NT2/D1 (cell line): ENCODE measurements at regions not wholly inside any gene's neighbourhood (a gene's known extent, or its start where the extent isn't known, plus 50 kb on each side); places are given as distances from the start of the nearest gene placed in this dataset.

Source experiments
- SUZ12 ChIP-seq: IDR thresholded peaks from 2 replicates; pipeline ENCODE4 v1.6.1; 2011; ENCODE audit not compliant: insufficient read length, insufficient read depth; ENCODE audit errors: extremely low read depth
- YY1 ChIP-seq: IDR thresholded peaks from 2 replicates; pipeline ENCODE4 v1.6.1; 2011; ENCODE audit not compliant: insufficient read length, insufficient read depth
- ZNF274 ChIP-seq: IDR thresholded peaks from 2 replicates; pipeline ENCODE4 v1.6.1; 2011; ENCODE audit warnings: mild to moderate bottlenecking, low read depth, low read length

- TF ChIP-seq ZNF274 = no peak
- no peak for TF ChIP-seq SUZ12
- TF ChIP-seq YY1 = no peak
Observed at GRCh38 chr13:50676602-50677001, 166.9 kb downstream of the DLEU7 start.
